ENCODE measurements at regions not wholly inside any gene's neighbourhood (a gene's known extent, or its start where the extent isn't known, plus 50 kb on each side); places are given as distances from the start of the nearest gene placed in this dataset.

DNA sequence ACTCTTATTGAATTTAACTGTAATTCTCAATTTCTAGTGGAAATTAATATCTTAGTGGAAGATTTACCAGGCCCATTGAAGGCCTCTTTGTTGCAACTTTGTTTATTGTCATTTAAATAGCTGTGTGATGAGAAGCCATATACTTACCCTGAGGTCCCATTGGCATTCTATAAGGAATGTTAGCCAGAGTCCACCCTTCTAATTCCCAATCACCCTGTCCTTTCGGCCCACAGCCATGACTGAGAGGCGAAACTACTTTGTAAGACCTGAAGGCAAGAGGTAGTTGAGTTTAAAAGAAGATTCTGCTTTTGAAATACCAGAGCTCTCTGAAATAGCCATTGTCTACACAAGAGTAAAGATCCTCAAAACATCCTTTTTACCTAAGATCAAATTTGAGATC, 290.5 kb upstream of the RARB start:
- no peak for DNase-seq (ENCODE audit: low read depth)

DNA sequence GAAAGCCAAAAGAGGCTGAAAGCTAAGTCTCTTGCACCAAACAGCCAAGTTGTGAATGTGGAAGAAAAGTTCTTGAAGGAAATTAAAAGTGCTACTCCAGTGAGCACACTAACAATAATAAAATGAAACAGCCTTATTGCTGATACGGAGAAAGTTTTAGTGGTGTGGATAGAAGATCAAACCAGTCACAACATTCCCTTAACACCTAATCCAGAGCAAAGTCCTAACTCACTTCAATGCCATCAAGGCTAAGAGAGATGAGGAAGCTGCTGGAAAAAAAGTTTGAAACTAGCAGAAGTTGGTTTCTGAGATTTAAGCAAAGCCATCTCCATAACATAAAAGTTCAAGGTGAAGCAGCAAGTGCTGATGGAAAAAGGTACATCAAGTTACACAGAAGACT, 288.8 kb upstream of the RARB start:
- DNase-seq (ENCODE audit: low read depth) = no peak

DNA sequence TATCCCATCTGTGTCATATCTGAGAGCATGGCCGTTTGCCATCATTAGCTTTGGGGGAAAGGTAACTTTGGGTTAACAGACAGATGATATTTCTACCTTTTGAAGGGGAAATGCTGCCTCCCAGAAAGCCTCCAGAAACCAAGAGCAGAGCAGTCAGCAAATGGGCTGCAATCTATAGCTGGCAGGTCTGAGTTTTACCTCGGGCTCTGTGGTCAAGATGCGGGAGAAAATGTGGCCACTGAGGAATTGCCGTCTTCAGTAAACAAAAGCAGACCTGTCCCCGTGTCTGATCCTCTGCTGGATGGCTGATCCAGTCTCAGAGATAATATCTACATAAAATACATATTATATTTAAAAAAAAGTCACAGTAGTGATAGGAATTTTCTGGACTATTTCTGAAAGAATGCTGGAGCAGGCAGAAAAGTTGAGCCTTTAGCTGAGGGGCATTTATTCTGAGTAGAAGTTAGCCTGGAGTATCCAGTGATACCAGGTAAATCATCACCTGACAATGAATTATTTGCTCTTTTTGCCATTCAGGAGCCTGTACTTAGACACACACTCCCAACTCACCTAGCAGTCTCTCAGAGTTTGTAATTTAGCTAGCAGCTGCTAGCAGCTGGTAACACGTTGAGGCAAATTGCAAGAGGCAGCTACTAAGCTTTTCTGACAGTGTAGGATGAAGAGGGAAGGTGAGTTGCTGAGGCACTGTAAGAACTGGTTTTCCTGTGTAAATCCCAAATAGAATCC, 285.3 kb upstream of the RARB start:
- no peak for DNase-seq (ENCODE audit: low read depth)

DNA sequence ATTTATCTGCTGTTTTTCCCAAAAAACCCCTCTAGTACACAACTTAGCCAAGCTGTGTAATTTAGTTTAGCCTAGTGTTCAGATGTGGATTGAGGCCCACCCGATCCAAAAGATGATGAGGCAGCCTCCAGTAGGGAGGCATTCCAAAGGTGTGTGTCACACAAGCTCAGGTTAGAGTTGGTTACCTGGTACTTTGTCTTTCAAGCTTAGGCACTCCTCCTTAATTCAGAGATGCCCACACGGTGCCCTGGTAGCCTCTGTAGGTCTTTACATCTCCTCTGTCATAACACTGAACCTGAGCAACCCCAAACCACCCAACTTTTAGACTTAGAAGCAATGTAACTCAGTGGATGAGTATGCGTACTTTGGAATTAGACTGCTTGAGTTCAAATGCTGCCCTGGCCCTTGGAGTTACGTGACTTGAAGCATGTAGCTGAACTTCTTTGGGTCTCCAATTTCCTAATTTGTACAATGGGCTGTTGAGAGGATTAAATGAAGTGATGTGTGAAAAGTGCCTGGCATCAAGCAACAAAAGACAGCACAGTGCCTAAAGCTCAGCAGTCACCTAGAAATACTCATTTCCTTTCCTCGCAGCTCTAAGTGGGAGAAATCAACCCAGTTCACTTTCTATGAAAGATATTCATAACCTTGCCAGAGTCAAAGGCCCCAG, 284.6 kb upstream of the RARB start:
- DNase-seq (ENCODE audit: low read depth) = no peak

DNA sequence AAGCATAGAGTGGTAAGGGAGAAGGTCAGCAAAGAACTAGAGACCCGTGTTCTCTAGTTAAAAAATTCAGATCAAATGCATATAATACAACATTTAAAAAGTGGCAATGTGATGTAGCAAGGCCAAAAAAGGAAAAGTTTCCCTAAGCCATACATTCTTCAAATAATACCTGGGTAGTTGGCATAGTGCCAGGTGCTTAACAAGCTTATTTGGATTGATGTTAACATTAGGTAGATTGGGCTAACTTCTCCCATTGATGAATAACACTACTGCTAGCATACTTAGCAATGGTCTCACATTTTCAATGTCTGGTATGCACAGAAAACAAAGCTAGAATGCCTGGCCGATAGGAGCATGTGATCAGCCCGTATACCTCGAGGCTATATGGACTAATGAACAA, 283.6 kb upstream of the RARB start:
- DNase-seq (ENCODE audit: low read depth) = no peak

DNA sequence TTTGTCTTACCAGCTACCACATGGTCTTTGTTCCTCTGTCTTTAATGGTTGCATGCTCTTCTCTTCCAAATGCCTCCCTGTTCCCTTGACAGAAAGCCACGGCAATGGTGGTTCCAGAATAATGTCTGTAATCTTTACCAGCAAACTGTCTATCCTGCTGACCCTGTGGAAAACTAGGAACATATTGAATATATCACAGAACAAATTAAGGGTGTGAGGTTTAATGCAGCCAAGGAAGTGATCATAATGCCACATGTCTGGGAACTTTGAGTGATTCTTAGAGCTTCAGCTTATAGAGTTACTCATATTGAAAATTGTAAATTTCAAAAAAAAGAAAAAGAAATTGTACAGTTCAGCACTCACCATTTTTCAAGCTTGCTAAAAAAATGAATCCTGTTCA, 282.9 kb upstream of the RARB start:
- no peak for DNase-seq (ENCODE audit: low read depth)

DNA sequence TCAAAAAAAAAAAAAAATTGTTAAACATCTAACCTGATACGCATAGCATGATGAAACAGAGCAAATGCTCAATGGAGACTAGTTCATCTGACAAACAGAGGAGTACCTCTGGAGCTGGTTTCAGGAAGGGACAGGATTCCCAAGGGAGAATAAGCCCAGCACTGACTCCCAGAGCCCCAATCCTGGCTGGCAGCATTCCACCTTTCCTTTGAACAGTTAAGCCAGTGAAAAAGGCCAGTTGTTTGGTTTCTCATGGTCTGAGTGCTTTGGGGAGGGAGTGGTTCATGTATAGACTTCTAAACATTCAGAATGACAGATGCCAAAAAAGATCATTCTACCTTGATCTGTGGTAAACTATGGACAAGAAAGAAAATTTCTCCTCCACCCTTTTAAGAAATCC, 277.9 kb upstream of the RARB start:
- DNase-seq (ENCODE audit: low read depth) = no peak

DNA sequence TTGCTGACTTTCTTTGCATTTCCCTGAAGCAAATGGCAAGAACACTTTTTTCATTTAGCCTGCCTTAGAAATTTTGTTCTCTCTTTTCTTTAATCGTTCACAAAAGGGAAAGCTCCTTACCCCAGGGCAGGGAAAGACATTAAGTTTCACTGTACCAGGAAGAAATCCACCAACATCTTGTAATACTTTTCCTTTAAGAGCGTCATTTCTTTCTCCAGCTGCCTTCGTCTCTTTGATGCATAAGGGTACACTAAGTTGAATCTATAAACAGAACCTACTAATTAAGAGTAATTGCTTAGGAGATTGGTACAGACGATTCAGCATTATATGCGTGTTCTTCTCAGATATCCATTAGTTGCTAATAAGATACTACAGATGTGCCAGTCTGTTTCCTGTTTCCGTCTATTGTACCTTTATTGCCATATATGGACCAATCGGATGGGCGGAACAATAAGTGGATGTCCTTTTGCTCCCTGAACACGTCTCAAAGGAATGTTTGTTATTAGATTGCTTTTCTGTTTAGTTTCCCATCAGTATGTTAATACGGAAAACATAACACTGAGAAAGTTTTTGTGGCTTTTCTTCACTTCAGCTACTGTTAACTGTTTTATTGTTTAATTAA, 276.7 kb upstream of the RARB start:
- no peak for DNase-seq (ENCODE audit: low read depth)

DNA sequence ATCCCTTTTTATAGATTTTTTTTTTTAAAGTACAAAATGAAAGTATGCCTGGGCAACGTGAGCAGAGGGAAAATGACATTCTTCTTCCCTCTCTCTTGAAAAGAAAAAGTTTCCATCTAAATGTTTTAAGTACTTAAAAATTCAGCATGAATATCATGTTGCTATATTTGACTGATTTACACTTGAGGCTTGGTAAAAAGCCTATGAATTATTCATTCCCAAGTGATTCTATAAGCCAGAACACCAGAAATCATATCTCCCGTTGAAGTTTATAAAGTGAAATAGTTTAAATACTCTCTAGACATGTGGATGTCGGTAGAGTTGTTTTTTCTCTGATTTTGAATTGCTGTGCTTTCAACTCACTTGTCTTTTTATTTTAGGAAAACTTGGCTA, 276.2 kb upstream of the RARB start:
- no peak for DNase-seq (ENCODE audit: low read depth)

DNA sequence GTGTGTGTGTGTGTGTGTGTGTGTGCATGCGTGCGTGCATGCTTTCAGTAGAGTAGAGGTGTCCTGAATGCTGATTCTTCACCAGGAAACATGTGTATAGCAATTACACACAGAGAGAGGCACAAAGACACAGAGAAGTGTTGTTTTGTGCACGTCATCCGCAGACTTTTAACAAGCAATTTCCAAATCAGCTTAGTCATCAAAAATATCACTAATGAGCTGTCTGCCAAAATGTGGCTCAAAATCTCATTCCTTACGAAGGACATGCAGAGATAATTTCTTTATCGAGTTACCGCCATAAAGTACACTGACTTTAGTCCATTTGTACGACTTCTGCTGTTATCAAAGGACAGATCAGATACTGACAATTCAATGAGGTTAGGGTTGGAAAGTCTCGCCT, 274.9 kb upstream of the RARB start:
- DNase-seq (ENCODE audit: low read depth) = no peak

DNA sequence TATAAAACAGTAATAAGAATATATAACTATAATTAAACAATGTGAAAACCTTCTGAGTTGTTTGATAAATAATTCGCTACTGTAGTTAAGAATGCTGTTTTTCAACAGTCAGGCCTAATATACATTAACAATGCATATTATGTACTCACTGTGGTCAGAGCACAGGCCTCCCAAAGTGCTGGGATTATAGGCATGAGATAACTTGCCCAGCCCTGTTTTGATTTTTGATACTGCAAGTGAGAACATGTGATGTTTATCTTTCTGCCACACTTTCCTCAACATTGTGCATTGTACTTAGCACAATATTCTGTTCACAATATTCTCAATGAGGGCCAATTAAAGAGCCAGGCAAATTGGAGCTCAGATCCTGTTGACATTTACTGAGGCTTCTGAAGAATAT, 274.5 kb upstream of the RARB start:
- DNase-seq (ENCODE audit: low read depth) = no peak

DNA sequence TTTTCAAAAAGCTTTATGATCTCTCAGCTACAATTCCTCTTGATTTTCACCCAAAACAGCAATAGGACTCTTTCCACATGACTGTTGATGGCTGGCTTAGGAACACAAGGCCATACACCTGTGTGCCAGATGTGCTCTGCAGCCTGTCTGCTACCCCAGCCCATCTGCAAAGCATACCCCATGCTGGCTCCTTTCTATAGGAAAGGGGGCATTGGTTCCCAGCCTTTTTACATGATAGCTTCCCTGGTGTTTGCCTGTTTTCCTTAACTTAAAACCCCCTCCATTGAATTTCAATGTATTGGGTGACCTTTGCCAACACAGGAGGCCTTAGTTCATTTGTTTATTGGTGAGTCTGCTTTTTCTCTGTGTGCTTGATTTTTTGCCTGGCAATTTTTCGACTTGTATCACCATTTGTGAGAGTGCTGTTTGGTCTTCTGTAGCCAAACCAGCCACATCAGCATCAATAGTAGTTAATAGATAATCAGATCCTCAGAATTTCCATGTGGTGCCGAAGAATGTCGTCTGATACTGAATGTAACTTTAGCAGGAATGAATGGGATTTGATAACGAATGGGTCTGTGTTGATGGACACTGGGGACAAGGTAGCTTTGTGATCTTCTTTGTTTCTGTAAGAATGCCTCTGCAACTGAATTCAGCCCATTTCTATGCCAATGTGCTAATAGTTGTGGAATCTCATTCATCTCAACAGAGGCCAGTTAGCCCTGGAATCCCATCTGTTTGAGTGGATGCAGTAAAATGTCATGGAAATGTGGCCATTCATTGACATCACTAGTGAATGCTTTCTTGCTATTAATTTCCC, 272.2 kb upstream of the RARB start:
- DNase-seq (ENCODE audit: low read depth) = no peak

DNA sequence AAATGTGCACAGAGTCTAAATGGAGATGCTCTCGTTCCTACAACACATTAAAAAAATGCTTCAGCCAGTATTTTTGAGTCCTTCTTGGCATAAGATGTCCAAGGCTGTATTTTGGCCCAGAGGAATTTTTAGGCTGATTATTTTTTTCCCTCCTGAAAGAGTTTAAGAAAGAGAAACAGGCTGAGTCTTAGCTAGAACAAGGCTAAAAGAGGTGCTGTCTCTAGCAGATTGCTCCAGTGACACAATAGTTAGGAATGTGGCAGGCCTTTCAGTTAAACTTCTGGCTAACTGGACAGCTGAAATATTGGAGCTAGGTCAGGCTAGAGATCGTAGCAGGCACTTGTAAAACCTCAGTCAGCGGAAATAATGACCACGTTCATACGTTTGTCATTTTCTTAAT, 271.4 kb upstream of the RARB start:
- DNase-seq (ENCODE audit: low read depth) = peak; percentile 65

DNA sequence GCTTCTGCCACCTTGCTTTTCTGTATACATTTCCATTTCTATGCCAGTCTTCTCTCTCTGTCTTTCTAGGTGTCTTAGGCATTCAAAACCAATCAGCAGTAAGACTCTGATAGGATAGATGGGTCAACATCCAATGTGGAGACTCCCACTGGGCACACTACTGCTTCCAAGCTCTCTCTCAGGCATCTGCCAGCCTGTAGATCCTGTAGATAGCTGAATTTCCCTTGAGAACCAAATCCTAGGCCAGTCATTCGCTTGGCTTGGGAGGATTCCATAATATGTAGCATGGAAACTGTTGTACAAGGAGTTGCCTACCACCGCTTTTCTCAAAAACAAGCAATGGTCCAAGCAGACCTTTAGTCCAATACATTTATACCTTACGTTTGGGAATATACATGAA, 262.8 kb upstream of the RARB start:
- DNase-seq (ENCODE audit: low read depth) = no peak

DNA sequence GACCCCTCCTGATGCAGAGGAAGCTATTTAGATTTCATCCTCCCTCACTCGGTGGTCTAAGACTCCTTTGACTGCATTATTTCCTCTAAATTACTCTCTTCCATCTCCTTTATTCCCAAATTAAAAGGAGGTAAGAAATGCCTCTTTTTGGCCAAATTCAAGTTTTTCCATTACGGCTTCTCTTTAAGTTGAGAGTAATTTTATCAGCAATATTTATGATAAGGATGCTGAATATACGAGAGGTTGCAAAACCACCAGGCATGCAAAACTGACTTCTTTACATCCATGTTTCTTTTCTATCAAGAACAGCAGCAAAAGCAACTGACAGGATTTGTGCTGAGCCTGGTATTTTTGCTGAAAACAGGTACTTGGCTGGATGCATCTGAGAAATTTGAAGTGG, 262.0 kb upstream of the RARB start:
- DNase-seq (ENCODE audit: low read depth) = no peak

DNA sequence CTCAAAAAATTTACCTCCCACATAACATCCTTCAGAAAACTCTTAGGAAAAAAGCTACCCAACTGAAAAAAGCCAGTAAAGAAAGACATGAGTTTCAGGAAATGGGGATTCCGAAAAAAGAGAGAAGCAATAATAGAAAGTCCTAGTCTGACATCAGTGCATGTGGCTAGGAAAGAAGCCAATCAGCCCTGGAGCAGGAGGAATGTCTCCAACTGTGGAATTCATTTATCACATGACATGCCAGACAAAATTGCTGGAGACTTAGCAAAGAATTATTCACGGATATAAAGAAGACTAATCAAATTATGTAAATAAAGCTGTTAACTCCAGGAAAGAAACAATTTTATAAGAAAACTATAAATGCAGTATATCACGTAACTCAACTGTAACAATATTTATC, 258.9 kb upstream of the RARB start:
- no peak for DNase-seq (ENCODE audit: low read depth)

DNA sequence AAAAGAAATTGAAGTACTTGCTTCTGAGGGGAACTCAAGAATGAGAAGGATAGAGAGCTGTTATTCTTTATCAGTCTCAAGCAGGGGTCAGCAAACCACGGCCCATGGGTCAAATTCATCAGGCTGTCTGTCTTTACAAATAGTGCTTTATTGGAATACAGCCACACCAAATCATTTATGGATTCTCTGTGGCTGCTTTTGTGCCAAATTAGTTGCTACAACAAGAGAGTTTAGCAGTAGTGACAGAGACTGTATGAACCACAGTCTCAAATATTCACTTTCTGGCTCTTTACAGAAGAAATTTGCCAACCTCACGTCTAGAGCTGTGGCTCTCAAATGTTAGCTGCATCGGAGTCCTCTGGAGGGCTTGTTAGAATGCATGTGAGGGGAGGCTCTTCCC, 258.0 kb upstream of the RARB start:
- no peak for DNase-seq (ENCODE audit: low read depth)

DNA sequence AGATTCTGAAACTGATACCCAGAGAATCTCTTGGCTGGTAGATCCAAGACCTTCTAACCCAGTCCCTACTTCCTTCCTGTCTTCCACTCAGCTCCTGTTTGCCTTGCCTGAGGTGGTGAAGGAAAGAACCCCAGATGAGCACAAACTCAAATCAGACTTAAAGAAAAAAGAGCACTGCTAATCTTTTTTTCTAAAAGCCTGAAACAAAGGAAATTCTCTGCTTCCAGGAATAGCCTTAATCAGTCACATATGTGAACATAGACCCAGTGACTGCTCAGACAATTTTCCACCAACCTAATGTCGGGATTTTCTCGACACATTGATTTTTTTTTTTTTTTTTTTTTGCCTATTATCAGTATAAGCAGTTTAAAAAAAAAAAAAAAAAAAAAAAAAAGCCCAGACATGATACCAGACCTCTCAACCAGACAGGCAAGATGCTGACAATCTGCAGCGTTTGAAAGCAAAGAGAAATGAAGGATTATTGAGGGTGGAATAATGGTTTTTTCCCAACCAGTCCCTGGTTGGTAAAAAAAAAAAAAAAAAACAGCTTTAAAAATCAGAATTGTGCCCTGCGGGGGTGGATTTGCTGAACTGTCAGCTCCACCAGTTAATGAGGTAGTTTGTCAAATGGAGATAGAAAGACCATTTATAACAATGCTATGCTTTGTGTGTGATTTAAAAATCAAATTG, 256.8 kb upstream of the RARB start:
- no peak for DNase-seq (ENCODE audit: low read depth)

DNA sequence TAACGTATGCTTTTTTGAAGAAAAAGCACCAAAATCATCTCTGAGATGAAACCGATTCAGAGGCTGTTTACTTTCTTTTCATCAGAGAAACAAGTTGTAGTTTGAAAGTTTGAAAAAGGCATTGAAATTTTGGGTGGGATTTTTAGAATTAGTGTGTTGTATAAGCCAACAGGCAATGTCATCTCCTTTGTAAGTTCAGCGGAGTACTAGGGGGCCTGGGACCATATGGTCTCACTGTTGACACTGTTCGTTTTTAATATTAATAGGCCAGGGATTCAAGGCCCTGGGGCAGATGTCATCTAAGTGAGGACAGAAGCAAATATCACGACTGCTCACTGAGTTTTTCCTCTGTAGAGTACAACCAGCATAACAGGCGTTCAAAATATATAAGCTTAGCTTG, 256.2 kb upstream of the RARB start:
- DNase-seq (ENCODE audit: low read depth) = no peak

DNA sequence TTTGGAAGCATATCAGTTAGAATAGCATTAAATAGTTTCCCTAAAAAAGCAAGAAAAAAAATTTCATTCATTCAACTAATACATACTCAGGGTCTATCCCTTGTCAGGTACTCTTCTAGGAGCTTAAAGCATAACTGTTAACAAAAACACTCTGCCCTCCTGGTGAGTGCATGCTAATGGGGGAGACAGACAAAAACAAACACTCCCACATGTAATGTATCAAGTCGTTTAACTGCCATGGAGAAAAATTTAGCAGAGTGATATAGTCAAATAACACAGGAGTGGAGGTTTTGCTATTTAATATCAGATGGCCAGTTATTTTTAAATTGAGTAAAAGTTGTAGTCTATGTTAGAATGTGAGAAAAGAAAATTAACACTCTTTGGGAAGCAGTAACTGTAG, 254.5 kb upstream of the RARB start:
- DNase-seq (ENCODE audit: low read depth) = no peak

DNA sequence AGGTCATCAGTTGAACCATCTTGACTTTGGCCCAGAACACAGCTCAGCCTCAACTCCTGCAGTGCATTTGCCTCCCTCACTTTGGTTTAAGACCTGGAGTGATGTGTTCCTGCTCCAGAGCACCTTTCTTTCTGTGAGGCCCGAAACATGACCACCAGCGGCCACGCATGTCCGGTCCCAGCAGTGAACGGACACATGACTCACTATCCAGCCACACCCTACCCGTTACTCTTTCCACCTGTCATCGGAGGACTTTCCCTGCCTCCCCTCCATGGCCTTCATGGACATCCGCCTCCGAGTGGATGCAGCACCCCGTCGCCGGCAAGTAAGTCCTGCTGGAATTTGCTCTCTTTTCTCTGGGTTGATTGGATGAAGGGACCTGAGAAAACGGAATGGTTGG, 253.8 kb upstream of the RARB start:
- no peak for DNase-seq (ENCODE audit: low read depth)

DNA sequence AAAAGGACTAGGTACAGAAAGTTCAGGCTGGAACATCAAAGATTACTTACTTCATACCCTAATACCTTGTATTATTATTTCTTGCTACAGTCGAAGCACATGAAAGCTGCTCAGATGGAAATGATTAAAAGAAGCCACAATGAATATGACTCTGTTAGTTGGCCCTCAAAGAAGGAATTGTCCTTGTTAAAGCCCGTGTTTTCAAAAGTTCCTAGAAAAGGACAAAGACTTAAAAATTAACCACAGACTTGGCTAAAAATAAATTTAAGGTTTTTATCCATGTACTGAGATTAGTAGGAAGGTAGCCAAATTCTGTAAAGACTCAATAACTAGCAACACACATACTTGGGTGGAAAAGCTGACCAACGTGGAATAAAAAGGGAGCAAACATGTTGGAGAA, 251.0 kb upstream of the RARB start:
- DNase-seq (ENCODE audit: low read depth) = no peak

All from HT1080 (cell line).